GM21447 (cell line): ENCODE measurements at regions not wholly inside any gene's neighbourhood (a gene's known extent, or its start where the extent isn't known, plus 50 kb on each side); places are given as distances from the start of the nearest gene placed in this dataset.
"Not testable (repeated sequence)": the region's sequence is repeated elsewhere in the genome, so short reads cannot be mapped to it uniquely, and the experiment has no call there.

Experiments used
- ATAC-seq: cut with Tn5 transposase; IDR thresholded peaks from one replicate; pipeline ENCODE4 v1.9.1; 2021; ENCODE audit not compliant: unreplicated experiment

DNA sequence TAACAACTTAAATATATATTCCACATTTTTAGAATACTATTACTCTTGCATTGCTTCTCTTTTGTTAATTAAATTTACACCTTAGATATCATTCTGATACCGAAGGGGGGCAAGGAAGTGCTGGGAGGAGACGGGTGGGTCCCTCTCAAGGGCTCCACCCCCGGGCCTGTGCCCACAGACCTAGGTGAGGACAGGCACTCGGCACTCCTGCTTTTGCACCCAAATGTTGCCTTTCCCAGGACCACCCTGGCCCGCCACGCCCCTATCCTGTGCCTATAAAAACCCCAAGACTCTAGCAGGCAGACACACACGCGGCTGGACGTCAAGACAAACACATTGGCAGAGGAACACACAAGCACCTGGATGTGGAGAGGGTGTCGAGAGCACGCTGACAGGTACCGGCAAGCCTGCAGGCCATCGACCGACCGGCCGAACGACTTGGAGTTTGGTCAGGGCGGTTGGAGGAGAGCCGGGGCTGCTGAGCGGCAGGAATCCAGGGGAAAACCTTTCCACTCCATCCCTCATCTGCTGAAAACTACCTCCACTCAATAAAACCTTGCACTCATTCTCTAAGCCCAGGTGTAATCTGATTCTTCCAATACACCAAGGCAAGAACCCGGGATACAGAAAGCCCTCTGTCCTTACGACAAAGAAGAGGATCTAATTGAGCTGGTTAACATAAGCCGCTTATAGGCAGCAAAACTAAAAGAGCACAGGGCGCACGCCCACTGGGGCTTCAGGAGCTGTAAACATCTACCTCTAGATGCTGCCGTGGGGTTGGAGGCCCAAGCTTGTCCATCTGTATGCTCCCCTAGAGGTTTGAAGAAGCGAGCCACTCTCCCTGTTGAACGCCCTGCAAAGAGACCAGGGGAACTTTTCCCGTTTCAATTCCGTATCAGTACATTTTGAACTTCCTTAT lies 197.4 kb upstream of the PRSS16 start:
- ATAC-seq = no peak

DNA sequence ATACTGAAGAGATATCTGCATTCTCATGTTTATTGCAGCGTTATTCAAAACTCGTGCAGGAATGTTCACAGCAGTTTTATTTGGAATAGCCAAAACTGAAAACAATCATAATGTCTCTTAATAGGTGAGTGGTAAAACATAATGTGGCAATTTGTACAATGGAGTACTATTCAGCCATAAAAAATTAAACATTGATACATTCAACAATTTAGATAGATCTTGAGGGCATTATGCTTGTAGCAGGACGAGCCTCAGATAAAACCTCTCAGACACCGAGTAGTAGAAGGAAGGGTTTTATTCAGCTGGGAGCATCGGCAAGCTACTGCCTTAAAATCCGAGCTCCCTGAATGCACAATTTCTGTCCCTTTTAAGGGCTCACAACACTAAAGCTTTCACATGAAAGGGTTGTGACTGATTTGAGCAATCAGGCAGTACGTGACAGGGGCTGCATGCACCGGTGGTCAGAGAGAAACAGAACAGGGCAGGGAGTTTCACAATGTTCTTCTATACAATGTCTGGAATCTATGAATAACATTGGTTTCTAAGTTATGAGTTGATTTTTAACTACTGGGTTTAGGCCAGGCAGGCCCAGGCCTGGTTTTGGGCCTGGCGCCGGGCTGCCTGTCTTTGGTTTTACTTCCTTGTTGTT lies 195.3 kb upstream of the PRSS16 start:
- not testable (repeated sequence) for ATAC-seq

DNA sequence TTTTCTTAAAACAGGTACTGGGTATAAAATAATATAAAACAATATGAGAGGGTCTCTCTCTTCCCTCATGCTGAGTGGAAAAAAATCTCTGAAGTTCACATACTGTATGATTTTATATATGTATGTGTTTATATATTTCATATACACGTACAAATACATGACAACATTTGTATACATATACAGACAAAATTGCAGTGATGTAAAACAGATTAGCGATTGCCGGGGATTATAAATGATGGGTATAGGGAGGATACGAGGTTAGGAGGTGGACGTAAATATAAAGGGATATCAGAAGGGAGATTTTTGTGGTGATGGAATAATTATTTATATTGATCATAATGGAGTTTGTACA lies 194.8 kb upstream of the PRSS16 start:
- no peak for ATAC-seq

DNA sequence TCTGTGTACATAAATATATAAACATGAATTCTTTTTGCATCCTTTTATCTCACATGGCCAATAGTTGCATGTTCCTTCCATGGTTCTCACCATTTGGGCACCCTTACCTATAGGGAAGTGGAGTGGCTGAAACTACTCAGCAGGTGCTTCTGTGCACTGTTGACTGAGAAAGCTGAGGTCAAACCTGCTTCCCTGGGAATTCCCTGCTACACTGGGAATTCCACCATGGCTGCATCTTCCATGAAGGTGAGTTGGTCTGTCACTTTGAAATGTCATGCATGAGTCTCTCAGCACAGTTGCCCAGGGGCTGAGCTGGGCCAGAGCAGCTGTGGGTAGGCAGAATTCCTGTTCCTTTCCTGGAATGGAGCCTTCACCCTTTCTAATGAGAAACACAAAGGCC lies 193.8 kb upstream of the PRSS16 start:
- ATAC-seq = no peak

DNA sequence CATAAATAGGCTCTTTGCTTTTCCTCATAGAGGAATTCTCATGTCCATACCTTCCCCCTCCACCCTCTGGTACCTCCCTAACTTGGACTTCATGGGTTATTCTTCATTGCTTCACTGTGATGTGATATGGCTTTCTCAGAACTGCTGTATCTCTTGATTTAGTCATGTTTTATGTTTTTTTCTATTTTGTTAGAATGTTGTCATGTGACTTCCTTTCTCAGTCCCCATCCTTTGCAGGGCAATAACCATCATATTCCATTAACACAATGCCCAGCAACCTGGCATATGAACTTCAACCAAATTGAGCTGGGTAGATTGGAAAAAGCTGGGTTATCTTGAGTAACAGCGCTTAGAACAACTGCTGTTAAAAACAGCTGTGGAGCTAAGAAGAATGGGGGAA lies 190.9 kb upstream of the PRSS16 start:
- no peak for ATAC-seq

DNA sequence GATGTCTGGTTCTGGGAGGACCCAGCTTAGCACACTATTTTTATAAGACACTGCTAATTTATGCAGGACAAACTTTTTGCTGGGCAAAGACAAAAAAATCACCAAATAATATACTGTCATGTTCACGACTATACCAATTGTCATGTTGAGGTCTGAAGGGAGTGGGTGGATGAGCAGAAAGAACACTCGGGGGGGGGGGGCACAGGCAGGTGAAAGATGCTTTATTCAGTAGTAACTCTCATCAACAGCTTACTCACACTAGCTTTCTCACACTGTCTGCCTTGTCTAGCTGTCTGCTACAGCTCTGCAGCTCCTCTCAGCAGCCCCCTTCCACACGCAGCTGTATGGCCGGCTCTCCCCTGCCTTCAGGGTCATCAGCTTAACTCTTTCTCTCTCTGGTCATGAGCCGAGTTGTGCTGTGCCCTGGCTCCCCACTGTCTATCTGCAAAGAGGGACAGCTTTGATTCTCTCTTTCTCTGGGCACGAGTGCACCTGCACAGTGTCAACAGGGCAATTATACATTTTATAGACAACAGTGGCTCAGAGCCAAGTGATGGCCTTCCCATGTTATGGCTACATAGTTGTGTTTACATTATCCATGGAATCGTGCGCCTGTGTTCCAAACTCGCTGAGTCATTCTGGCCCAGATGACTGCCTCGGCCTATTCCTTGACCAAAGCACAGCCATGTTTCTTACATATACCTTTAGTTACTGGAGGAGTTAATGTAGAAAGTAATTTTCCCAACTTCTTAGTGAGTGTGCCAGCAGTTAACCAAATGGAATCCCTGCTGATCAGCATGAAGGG lies 187.7 kb upstream of the PRSS16 start:
- ATAC-seq = no peak

DNA sequence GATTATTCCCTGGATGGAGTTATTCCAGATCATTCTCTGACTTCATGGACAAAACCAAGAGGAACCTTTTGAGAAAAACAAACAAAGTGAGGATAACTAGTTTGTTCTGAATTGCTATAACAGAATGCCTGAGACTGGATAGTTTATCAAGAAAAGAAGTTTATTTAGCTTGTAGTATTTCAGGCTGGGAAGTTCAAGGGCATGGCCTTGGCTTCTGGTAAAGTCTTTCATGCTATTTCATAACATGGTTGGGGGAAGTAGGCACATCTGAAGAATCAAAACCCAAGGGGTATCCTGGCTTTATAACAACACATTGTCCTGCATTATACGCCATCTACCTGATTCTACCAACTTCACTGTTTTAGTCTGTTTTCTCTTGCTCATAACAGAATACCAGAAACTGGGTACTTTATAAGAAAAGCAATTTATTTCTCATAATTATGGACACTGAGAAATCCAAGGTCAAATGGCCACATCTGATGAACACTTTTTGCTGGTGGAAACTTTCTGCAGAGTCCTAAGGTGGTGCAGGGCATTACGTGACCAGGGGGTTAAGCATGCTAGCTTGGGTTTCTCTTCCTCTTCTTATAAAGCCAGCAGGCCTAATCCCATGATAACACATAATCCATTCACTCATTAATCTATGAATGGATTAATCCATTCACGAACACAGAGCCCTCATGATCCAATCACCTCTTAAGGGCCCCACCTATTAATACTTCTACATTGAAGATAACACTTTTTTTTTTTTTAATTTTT lies 186.1 kb upstream of the PRSS16 start:
- ATAC-seq = no peak

DNA sequence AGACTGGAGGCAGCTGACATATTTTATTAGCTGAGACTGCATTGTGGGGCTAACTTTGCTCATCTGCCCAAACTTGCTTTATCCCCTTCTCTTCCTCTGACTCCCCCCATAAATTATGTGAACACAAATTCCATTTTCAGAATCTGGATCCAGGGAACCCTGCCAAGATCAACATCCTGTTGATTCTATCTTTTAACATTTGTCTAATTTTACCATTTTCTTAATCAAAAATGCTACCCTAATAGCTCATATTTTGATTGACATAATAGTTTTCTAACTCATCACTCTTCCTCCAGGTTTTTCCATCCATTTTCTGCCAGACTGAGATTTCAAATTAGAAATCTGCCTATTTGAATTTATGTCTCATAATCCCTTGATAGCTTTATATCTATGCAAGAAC lies 184.7 kb upstream of the PRSS16 start:
- no peak for ATAC-seq

DNA sequence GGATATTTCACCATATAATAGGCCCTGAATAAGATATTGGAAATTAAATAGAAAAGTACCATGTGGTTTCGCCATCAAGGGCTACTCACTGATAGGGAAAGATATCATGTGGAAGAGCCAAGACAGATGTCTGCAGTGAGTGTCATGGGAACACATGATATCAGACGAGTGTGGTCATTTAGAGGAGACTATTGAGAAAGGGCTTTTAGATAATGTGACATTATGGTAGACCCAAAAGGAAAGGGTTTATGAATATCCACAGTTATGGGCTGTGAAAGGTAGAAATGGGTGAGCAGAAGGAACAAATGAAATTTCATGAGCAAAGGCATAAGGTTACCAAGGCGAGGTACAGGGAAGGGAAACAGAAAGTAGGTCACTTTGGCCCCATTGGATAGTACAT lies 182.3 kb upstream of the PRSS16 start:
- ATAC-seq = no peak

DNA sequence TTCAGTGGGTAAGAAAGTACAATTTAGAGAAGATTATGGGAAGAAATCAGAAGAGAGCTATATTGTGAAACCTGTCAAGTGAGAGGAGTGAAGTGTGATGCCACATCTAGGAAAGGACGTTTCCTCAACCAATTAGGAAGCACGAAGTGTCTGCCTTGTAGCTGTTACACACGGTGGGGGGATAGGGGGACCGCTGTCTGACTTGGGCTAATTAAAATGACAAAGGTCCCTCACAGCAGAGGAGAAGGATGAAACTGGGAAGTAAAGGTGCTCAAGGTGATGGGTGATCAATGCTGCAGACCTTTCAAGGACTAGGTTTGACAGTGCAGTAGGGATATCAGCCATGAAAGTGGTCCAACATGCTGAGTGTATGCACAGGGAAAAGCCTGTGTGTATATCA lies 181.1 kb upstream of the PRSS16 start:
- ATAC-seq = no peak

DNA sequence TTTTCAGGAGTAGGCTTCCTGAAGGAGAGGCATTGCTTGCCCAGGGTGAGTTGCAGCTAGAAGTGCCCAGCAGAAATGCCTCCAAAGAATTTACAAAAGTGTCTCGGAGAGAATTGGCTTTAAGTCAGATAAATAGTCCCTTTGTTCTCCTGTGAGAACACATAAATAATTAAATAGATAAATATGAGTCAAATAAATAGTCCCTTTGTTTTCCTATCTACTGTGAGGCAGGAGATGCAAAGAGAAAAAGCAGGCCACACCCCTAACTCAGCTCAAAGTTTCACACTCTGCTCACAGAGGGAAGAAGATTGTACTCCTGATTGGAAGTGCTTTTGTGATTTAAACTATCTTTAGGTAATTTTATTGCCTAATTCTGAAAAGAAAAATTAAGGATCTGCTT lies 180.7 kb upstream of the PRSS16 start:
- ATAC-seq = no peak

DNA sequence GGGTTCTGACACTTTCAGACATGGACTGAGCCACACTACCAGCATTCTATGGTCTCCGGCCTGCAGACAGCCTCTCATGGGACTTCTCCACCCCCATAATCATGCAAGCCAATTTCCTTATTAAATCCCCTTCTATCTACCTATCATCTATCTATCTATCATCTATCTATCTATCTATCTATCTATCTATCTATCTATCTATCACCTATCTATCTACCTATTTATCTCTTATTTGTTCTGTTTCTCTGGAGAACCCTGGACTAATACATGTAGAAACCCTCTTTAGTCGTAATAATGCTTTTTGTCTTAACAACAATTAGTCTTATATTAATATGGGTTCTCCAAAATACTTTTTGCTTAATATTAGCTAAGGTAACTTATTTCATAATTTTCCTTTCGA lies 174.1 kb upstream of the PRSS16 start:
- no peak for ATAC-seq

DNA sequence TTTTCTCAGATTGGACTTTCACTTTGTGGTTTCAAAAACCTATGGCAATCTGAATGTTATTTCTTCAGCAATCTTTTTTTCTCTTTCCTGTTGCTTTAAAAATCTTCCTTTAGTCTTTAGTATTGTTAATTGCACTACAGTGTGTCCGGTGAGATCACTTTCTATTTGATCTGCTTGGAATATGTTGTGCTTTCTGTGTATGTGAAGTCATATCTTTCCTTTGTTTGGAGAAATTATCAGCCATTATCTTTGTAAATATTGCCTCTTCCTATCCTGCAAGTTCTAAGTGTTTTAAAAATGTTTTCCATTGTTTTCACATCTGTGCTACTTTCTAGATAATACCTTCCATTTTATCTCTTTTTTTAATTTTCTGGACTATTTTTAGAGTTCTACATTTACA lies 171.4 kb upstream of the PRSS16 start:
- no peak for ATAC-seq

DNA sequence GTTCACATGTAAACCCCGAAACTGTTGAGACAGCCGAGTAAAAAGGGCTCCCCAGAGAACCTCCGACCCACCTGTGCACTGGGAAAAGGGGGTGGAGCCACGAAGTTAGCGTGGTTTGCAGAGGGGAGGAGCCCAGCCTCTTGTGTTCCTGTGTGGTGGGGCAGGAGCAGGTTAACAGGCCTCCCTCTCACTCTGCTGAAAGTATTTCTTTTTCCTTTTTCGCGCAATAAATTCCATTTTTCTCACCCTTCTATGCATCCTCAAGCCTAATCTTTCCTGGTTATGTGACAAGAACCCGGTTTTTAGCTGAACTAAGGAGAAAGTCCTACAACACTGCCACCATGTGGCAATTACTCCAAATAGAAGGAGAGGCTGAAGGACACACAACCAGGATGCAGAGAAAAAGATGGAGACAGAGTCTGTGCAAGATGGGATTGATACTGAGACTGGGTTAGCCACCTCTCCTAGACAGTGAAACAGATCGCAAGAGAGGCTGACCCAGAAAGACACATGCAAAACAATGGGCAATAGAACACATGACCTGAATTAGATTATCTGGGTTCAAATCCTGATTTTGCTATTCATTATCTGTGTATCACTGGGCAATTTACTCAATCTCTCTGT lies 168.7 kb upstream of the PRSS16 start:
- peak; percentile 80 for ATAC-seq

DNA sequence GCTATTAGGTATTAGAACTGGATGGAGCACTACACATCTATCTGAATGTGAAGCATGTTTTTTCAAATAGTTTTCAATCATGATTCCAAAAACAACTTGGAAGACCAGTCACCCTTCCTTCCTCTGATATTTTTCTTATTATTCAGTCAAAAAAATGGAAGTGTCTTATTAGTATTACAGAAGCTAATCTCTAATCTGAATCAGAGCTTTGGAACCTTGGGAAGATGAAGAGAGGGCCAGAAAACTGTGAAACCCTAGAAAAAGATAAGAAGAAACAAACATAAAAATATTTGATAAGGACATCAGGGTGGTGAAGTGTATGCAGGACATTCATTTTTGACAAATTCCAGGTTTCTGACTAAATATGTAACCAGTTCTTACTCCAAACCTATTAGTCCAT lies 166.3 kb upstream of the PRSS16 start:
- no peak for ATAC-seq

DNA sequence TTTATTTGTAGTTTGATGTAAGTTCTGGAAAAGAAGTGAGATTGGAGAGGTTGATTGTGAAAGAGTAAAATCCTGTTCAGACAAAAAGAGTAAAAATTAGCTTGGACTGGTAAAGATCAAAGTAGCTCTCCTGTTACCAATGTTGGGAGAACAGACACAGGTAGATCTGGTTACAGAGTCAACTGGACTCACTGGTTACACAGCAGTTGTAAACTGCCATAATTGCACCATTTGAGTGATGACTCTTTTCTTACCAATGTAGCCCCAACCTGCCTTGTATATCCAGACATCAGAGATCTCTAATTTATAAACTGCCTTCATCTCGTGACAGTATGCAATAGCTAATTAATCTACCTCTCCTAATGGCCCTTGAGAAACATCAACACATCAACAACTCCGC lies 165.6 kb upstream of the PRSS16 start:
- no peak for ATAC-seq

DNA sequence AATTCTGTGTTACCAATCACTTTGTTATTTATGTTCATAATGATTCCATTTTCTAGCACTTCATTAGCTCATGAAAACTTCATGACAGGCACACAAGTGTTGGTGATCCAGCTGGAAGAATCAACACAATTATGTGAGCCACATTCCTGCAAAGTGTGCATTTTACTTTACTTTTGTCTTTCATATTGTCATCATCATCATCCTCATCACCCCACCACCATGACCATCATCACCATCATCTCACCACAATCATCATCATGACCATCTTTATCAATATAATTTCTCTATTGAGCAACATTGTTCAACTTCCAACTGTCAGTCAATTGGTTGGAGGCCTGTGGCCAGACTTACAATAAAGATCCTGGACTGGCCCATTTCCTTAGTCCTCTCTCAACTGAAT lies 159.4 kb upstream of the PRSS16 start:
- no peak for ATAC-seq

DNA sequence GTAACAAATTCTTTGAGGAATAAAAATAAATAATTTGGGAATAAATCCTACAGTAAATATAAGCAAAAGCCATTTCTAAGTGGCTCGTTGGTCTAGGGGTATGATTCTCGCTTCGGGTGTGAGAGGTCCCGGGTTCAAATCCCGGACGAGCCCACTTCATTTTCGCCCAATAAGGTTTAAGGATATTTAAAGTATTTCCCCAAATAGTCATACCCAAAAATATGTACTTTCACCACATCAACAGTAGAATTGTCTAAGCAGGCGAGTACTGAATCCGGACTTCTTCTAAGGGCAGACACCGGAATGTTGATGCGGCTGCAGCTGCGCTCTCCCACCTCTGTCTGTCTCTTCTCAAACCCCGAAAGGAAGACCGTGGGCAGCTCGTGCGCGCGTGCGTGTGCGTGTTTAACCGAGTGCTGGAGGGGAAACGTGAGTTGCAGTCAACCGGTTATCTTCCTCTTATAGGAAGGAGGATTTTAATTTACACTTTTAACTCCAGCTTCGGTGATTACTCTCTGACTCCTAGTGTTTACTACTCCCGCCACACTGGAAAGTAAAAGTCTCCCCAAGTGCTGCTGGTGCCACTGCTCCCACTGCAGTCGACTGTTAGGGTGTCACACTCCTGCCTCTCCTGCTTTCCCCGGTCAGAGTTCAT lies 155.7 kb upstream of the PRSS16 start:
- no peak for ATAC-seq

DNA sequence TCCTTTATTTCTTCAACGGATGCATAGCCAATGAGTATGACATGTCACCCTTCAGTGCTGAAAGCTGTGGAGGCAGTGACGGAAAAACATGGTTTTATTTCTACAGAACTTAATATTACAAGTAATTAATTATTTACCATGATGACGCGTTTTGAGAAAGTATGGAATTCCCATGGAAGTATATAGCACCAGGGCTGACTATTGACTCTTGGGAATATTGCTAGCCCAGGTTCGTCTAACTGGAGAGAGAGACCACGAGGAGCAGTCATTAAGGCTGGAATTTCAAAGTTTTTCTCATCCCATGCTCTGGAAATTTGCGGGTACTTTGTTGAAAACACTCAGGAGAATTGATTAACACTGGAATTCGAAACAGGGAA lies 155.2 kb upstream of the PRSS16 start:
- no peak for ATAC-seq

DNA sequence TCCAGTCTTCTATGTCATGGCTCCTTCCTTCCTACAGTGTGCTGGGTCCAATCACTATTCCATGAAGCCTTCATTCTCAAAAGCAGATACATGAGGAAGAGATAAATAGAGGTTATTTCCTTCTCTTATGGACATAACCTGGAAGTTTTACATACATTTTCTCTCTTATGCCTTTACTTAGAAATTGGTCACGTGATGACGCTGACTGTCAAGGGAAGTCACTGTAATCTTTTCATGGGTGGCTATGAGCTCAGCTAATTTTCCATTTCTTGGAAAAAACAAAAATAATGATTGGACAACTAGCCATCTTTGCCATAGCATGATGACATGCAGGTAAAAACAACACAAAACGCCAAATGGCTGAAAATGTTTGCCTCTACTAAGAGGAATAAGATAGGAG lies 151.6 kb upstream of the PRSS16 start:
- no peak for ATAC-seq
